Hematopoietic multipotent progenitor cell treated with erythropoietin and hydrocortisone succinate and interleukin-3 and kit ligand, for 15 days (in vitro differentiated cells): ENCODE measurements at regions not wholly inside any gene's neighbourhood (a gene's known extent, or its start where the extent isn't known, plus 50 kb on each side); places are given as distances from the start of the nearest gene placed in this dataset.

ENCODE experiments used
- DNase-seq: peaks from one replicate; pipeline ENCODE4 v3.0.0-alpha.2; 2015; ENCODE audit warnings: low spot score

- no peak for DNase-seq
Measured at GRCh38 chr2:62369541-62370202, 136.3 kb downstream of the TMEM17 start.

- no peak for DNase-seq
Measured at GRCh38 chr2:62364791-62365528, 141.0 kb downstream of the TMEM17 start.

- DNase-seq: no peak
Measured at GRCh38 chr2:62363166-62363565, 142.8 kb downstream of the TMEM17 start.

- no peak for DNase-seq
Measured at GRCh38 chr2:62362561-62362960, 143.4 kb downstream of the TMEM17 start.

- DNase-seq: no peak
Measured at GRCh38 chr2:62361964-62362363, 144.0 kb downstream of the TMEM17 start.

- no peak for DNase-seq
Measured at GRCh38 chr2:62354771-62355561, 151.0 kb downstream of the TMEM17 start.

- no peak for DNase-seq
Measured at GRCh38 chr2:62352031-62352430, 154.0 kb downstream of the TMEM17 start.

GRCh38 chr2:62349788-62350187, 153.9 kb downstream of the B3GNT2 start:
- DNase-seq: no peak

- DNase-seq: no peak
Measured at GRCh38 chr2:62348700-62349099, 152.8 kb downstream of the B3GNT2 start.

GRCh38 chr2:62347563-62348270, 151.8 kb downstream of the B3GNT2 start:
- no peak for DNase-seq

GRCh38 chr2:62344472-62344871, 148.6 kb downstream of the B3GNT2 start:
- no peak for DNase-seq

- no peak for DNase-seq
Measured at GRCh38 chr2:62343636-62344337, 147.9 kb downstream of the B3GNT2 start.

GRCh38 chr2:62343206-62343605, 147.3 kb downstream of the B3GNT2 start:
- no peak for DNase-seq

GRCh38 chr2:62340994-62341484, 145.1 kb downstream of the B3GNT2 start:
- no peak for DNase-seq

GRCh38 chr2:62339837-62340236, 143.9 kb downstream of the B3GNT2 start:
- DNase-seq: no peak

- DNase-seq: no peak
Measured at GRCh38 chr2:62339413-62339812, 143.5 kb downstream of the B3GNT2 start.

GRCh38 chr2:62338111-62338510, 142.2 kb downstream of the B3GNT2 start:
- no peak for DNase-seq

- DNase-seq: no peak
Measured at GRCh38 chr2:62337403-62337802, 141.5 kb downstream of the B3GNT2 start.

- no peak for DNase-seq
Measured at GRCh38 chr2:62335612-62336011, 139.7 kb downstream of the B3GNT2 start.

GRCh38 chr2:62334440-62335058, 138.6 kb downstream of the B3GNT2 start:
- DNase-seq: no peak

GRCh38 chr2:62334009-62334408, 138.1 kb downstream of the B3GNT2 start:
- DNase-seq: peak; percentile 24
